Sigmoid colon (tissue), 6 donors: ENCODE measurements at regions not wholly inside any gene's neighbourhood (a gene's known extent, or its start where the extent isn't known, plus 50 kb on each side); places are given as distances from the start of the nearest gene placed in this dataset.

ENCODE experiments used
- DNase-seq: peaks from one replicate; pipeline ENCODE4 v3.0.0-alpha.2; 2019
- H3K27ac ChIP-seq, 4 donors: fragments of 200-600 bp; sonication (generic); one replicate each; pipeline ENCODE4 v1.5.1; 2016 to 2019; ENCODE audit warnings: mild to moderate bottlenecking in 1 of 4
- H3K27me3 ChIP-seq, 3 donors: fragments of 200-600 bp; sonication (generic); one replicate each; pipeline ENCODE4 v1.5.1; 2019; ENCODE audit warnings: mild to moderate bottlenecking in 1 of 3
- H3K36me3 ChIP-seq, 4 donors: fragments of 200-600 bp; sonication (generic); one replicate each; pipeline ENCODE4 v1.5.1; 2016 to 2019
- H3K4me1 ChIP-seq, 4 donors: fragments of 200-600 bp; sonication (generic); one replicate each; pipeline ENCODE4 v1.5.1; 2017 to 2019
- H3K4me3 ChIP-seq, 4 donors: fragments of 200-600 bp; sonication (generic); one replicate each; pipeline ENCODE4 v1.5.1; 2017 to 2019; ENCODE audit warnings: mild to moderate bottlenecking in 2 of 4, moderate library complexity in 1 of 4
- H3K9me3 ChIP-seq, 4 donors: fragments of 200-600 bp in 3 of 4; sonication (generic) in 3 of 4; one replicate each; pipeline versions ENCODE4 v1.5.1 to v1.6.1; 2013 to 2019
- CTCF ChIP-seq, 4 experiments: fragments of 450-650 bp in 3 of 4; fragments of 200-600 bp in 1 of 4; IDR thresholded peaks; one replicate each; pipeline ENCODE4 v1.5.1; 2016 to 2019; ENCODE audit warnings: antibody characterized with exemption in 4 of 4, mild to moderate bottlenecking in 3 of 4, moderate library complexity in 2 of 4
- EP300 ChIP-seq, 4 donors: sonication (generic); formaldehyde crosslinking; IDR thresholded peaks; one replicate each; pipeline ENCODE4 v1.6.1; 2017; ENCODE audit warnings: antibody characterized with exemption in 4 of 4
- POLR2A ChIP-seq, 2 donors: fragments of 450-650 bp; IDR thresholded peaks; one replicate each; pipeline ENCODE4 v1.6.1; 2016; ENCODE audit warnings: antibody characterized with exemption in 2 of 2, mild to moderate bottlenecking in 2 of 2, moderate library complexity in 2 of 2
- POLR2AphosphoS5 ChIP-seq, 4 donors: sonication (generic); formaldehyde crosslinking; IDR thresholded peaks; one replicate each; pipeline ENCODE4 v1.6.1; 2017; ENCODE audit warnings: antibody characterized with exemption in 4 of 4
- WGBS, 2 donors: extraction: QIAGEN DNeasy Blood & Tissue Kit; methylation state at CpG; one replicate each; pipeline ENCODE4 v1.1.7; 2013; 5-methylcytosine and 5-hydroxymethylcytosine counted together
- intact Hi-C: fragments of 100-400 bp; cut with DNase I; formaldehyde crosslinking; loops from one replicate; pipeline ENCODE4 v1.15.1; 2023
- donor health status: healthy with polysubstance abuse.
- donor health status: healthy.

- H3K9me3 ChIP-seq = peaks cover 0 to 5% (median 0%) of the 10 kb centered on the region in 4 donors
- H3K27ac ChIP-seq = no peak overlapping the region
- no peak for TF ChIP-seq POLR2AphosphoS5 (IDR thresholded peaks at IDR 0.05)
- TF ChIP-seq POLR2A (IDR thresholded peaks at IDR 0.05) = no peak
- no peak for TF ChIP-seq EP300 (IDR thresholded peaks at IDR 0.05)
- no peak for TF ChIP-seq CTCF (IDR thresholded peaks at IDR 0.05)
- no peak for DNase-seq
- no peak overlapping the region for H3K4me3 ChIP-seq
- H3K4me1 ChIP-seq = peaks cover 0 to 10% (median 7%) of the 10 kb centered on the region in 4 donors
- H3K36me3 ChIP-seq = no peaks in the 10 kb centered on the region
- no peaks in the 10 kb centered on the region for H3K27me3 ChIP-seq
- 86 to 90% methylated on average over 4 of the region's 4 CpGs for WGBS, 2 donors
- intact Hi-C loops = no loop called here
These were observed 195.1 kb upstream of the CITED2 start for GRCh38 chr6:139569566-139569965.

- no peak for DNase-seq
- WGBS, 2 donors = 64 to 82% methylated on average over 5 of the region's 5 CpGs
- intact Hi-C loops = no loop called here
- no peak overlapping the region for H3K27ac ChIP-seq
- no peak for TF ChIP-seq POLR2AphosphoS5 (IDR thresholded peaks at IDR 0.05)
- TF ChIP-seq CTCF (IDR thresholded peaks at IDR 0.05) = no peak
- no peak for TF ChIP-seq POLR2A (IDR thresholded peaks at IDR 0.05)
- TF ChIP-seq EP300 (IDR thresholded peaks at IDR 0.05) = no peak
- H3K36me3 ChIP-seq = no peaks in the 10 kb centered on the region
- H3K4me1 ChIP-seq = peaks cover 0 to 10% (median 7%) of the 10 kb centered on the region in 4 donors
- H3K9me3 ChIP-seq = peaks cover 0 to 2% (median 0%) of the 10 kb centered on the region in 4 donors
- H3K27me3 ChIP-seq = no peaks in the 10 kb centered on the region
- no peak overlapping the region for H3K4me3 ChIP-seq
These were observed 194.6 kb upstream of the CITED2 start for GRCh38 chr6:139568956-139569538.

GRCh38 chr6:139568151-139568955 lies 193.9 kb upstream of the CITED2 start:
- H3K9me3 ChIP-seq = no peaks in the 10 kb centered on the region
- no peaks in the 10 kb centered on the region for H3K36me3 ChIP-seq
- H3K27ac ChIP-seq = no peak overlapping the region
- TF ChIP-seq CTCF (IDR thresholded peaks at IDR 0.05) (no peak), EP300 (IDR thresholded peaks at IDR 0.05) (no peak), POLR2AphosphoS5 (IDR thresholded peaks at IDR 0.05) (no peak), POLR2A (IDR thresholded peaks at IDR 0.05) (no peak)
- DNase-seq = no peak
- intact Hi-C loops = no loop called here
- H3K27me3 ChIP-seq = no peaks in the 10 kb centered on the region
- H3K4me3 ChIP-seq = no peak overlapping the region
- WGBS, 2 donors = 75 to 83% methylated on average over 3 of the region's 3 CpGs
- peaks cover 0 to 10% (median 7%) of the 10 kb centered on the region in 4 donors for H3K4me1 ChIP-seq

- no peak overlapping the region for H3K27ac ChIP-seq
These were observed 192.6 kb upstream of the CITED2 start for GRCh38 chr6:139567095-139567494.

More at GRCh38 chr6:139567095-139567494, 192.6 kb upstream of the CITED2 start:
- intact Hi-C loops = no loop called here
- WGBS, 2 donors = 85 to 91% methylated on average over 3 of the region's 3 CpGs
- Histone ChIP-seq H3K4me1 (peaks cover 0 to 10% (median 7%) of the 10 kb centered on the region in 4 donors), H3K9me3 (no peaks in the 10 kb centered on the region), H3K27me3 (no peaks in the 10 kb centered on the region), H3K4me3 (no peak overlapping the region), H3K36me3 (no peaks in the 10 kb centered on the region)
- TF ChIP-seq POLR2AphosphoS5 (IDR thresholded peaks at IDR 0.05) = no peak
- TF ChIP-seq EP300 (IDR thresholded peaks at IDR 0.05) = no peak
- TF ChIP-seq POLR2A (IDR thresholded peaks at IDR 0.05) = no peak
- TF ChIP-seq CTCF (IDR thresholded peaks at IDR 0.05) = no peak
- no peak for DNase-seq
